GOT3 (cell line): ENCODE measurements at regions not wholly inside any gene's neighbourhood (a gene's known extent, or its start where the extent isn't known, plus 50 kb on each side); places are given as distances from the start of the nearest gene placed in this dataset.
"Not testable (repeated sequence)": the region's sequence is repeated elsewhere in the genome, so short reads cannot be mapped to it uniquely, and the experiment has no call there.

Source experiments
- DNase-seq: peaks from one replicate; lab custom pipeline; 2025; ENCODE audit warnings: mixed read lengths; lab: John Stamatoyannopoulos, UW

GRCh38 chr5:143629871-143630659 lies 181.9 kb upstream of the HMHB1 start:
- DNase-seq: no peak

- not testable (repeated sequence) for DNase-seq
Observed at GRCh38 chr5:143625048-143625447, 186.9 kb upstream of the HMHB1 start.

- DNase-seq: no peak
Observed at GRCh38 chr5:143624465-143624864, 187.5 kb upstream of the HMHB1 start.

GRCh38 chr5:143619040-143619439 lies 192.9 kb upstream of the HMHB1 start:
- no peak for DNase-seq

GRCh38 chr5:143618141-143618540 lies 193.8 kb upstream of the HMHB1 start:
- DNase-seq: no peak

- no peak for DNase-seq
Observed at GRCh38 chr5:143614831-143615230, 197.1 kb upstream of the HMHB1 start.

GRCh38 chr5:143613329-143613728 lies 198.6 kb upstream of the HMHB1 start:
- no peak for DNase-seq

GRCh38 chr5:143610946-143611345 lies 201.0 kb upstream of the HMHB1 start:
- no peak for DNase-seq

GRCh38 chr5:143606043-143606752 lies 202.7 kb upstream of the NR3C1 start:
- DNase-seq: no peak

- DNase-seq: no peak
Observed at GRCh38 chr5:143605403-143606005, 202.0 kb upstream of the NR3C1 start.

- DNase-seq: no peak
Observed at GRCh38 chr5:143601917-143602333, 198.4 kb upstream of the NR3C1 start.

GRCh38 chr5:143601357-143601756 lies 197.9 kb upstream of the NR3C1 start:
- no peak for DNase-seq

GRCh38 chr5:143600396-143601075 lies 197.1 kb upstream of the NR3C1 start:
- no peak for DNase-seq

GRCh38 chr5:143599474-143599873 lies 196.0 kb upstream of the NR3C1 start:
- DNase-seq: no peak

- DNase-seq: no peak
Observed at GRCh38 chr5:143596824-143597223, 193.3 kb upstream of the NR3C1 start.

- no peak for DNase-seq
Observed at GRCh38 chr5:143594902-143595818, 191.7 kb upstream of the NR3C1 start.

- DNase-seq: no peak
Observed at GRCh38 chr5:143593723-143594122, 190.2 kb upstream of the NR3C1 start.

- DNase-seq: no peak
Observed at GRCh38 chr5:143592648-143593047, 189.2 kb upstream of the NR3C1 start.

GRCh38 chr5:143588933-143589662 lies 185.6 kb upstream of the NR3C1 start:
- no peak for DNase-seq

- not testable (repeated sequence) for DNase-seq
Observed at GRCh38 chr5:143588121-143588520, 184.6 kb upstream of the NR3C1 start.
